ENCODE measurements at regions not wholly inside any gene's neighbourhood (a gene's known extent, or its start where the extent isn't known, plus 50 kb on each side); places are given as distances from the start of the nearest gene placed in this dataset.

DNA sequence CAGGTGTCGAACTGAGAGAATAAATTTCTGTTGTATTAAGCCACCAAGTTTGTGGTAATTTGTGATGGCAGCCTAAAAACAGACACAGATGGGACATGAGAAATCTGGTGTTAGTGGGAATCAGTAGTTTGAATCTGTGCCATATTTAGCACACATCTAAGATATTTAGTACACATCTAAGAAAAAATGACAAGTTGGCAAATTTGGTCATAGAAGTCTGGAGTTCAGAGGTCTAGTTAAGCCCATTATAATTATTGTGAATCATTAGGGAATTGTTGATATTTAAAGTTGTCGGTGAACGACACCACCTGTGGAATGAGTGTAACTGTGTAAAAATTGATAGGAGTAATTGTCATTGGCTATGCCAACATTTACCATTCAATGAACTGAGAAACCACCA, 1138.8 kb upstream of the TMEFF2 start:
- no peaks in the 10 kb centered on the region for H3K9me3 ChIP-seq (ENCODE audit: insufficient read depth, low read depth, low read length)
- H2AFZ ChIP-seq (ENCODE audit: low read length) = no peak overlapping the region
- no peaks in the 10 kb centered on the region for H3F3A ChIP-seq (ENCODE audit: low read depth)
- H3K9ac ChIP-seq (ENCODE audit: low read depth, low read length, poor library complexity, severe bottlenecking) = no peak overlapping the region
- no peak overlapping the region for H3K4me3 ChIP-seq (ENCODE audit: low read length, poor library complexity, severe bottlenecking)
- no peaks in the 10 kb centered on the region for H3K36me3 ChIP-seq (ENCODE audit: insufficient read depth, low read length)
- H3K4me2 ChIP-seq (ENCODE audit: low read depth, low read length, poor library complexity, severe bottlenecking) = no peak overlapping the region
- H3K79me2 ChIP-seq (ENCODE audit: insufficient read depth, low read length) = no peaks in the 10 kb centered on the region
- no peaks in the 10 kb centered on the region for H3K27me3 ChIP-seq (ENCODE audit: insufficient read depth, low read length, poor library complexity, severe bottlenecking)
- no peaks in the 10 kb centered on the region for H3K9me2 ChIP-seq (replicated peaks; ENCODE audit: low read depth, low read length)
- no peaks in the 10 kb centered on the region for H4K20me1 ChIP-seq (ENCODE audit: insufficient read depth, low read length, poor library complexity, severe bottlenecking)
- H3K4me1 ChIP-seq (ENCODE audit: insufficient read depth, low read length, poor library complexity, severe bottlenecking) = no peaks in the 10 kb centered on the region
- TF ChIP-seq, protein P1, sequence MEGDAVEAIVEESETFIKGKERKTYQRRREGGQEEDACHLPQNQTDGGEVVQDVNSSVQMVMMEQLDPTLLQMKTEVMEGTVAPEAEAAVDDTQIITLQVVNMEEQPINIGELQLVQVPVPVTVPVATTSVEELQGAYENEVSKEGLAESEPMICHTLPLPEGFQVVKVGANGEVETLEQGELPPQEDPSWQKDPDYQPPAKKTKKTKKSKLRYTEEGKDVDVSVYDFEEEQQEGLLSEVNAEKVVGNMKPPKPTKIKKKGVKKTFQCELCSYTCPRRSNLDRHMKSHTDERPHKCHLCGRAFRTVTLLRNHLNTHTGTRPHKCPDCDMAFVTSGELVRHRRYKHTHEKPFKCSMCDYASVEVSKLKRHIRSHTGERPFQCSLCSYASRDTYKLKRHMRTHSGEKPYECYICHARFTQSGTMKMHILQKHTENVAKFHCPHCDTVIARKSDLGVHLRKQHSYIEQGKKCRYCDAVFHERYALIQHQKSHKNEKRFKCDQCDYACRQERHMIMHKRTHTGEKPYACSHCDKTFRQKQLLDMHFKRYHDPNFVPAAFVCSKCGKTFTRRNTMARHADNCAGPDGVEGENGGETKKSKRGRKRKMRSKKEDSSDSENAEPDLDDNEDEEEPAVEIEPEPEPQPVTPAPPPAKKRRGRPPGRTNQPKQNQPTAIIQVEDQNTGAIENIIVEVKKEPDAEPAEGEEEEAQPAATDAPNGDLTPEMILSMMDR (conservative IDR thresholded peaks at IDR 0.05; ENCODE audit: low read length) = no peak
- no peak for TF ChIP-seq EZH2phosphoT487 (IDR thresholded peaks at IDR 0.05; ENCODE audit: borderline replicate concordance)

DNA sequence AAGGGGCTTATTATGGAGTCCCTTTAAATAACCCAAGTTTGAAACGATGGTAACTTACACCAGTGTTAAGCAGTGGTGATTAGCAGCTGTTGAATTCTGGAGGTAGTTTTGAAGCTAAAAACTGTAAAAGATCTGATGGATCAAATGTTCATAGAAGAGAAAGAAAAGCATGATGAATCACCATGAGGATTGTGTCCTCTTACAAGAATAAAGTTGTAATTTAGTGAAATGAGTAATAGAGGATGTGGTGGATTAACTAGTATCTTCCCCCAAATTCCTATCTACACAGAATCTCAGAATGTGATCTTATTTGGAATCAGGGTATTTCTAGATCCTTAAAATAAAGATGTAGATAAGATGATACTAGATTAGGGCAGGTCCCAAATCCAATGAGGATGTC, 1138.2 kb upstream of the TMEFF2 start:
- Histone ChIP-seq H2AFZ (ENCODE audit: low read length) (no peak overlapping the region), H3K4me1 (ENCODE audit: insufficient read depth, low read length, poor library complexity, severe bottlenecking) (no peaks in the 10 kb centered on the region), H3K79me2 (ENCODE audit: insufficient read depth, low read length) (no peaks in the 10 kb centered on the region), H3K9me2 (replicated peaks; ENCODE audit: low read depth, low read length) (no peaks in the 10 kb centered on the region), H3F3A (ENCODE audit: low read depth) (no peaks in the 10 kb centered on the region), H3K27me3 (ENCODE audit: insufficient read depth, low read length, poor library complexity, severe bottlenecking) (no peaks in the 10 kb centered on the region), H3K9me3 (ENCODE audit: insufficient read depth, low read depth, low read length) (no peaks in the 10 kb centered on the region), H3K9ac (ENCODE audit: low read depth, low read length, poor library complexity, severe bottlenecking) (no peak overlapping the region), H4K20me1 (ENCODE audit: insufficient read depth, low read length, poor library complexity, severe bottlenecking) (no peaks in the 10 kb centered on the region), H3K4me3 (ENCODE audit: low read length, poor library complexity, severe bottlenecking) (no peak overlapping the region), H3K4me2 (ENCODE audit: low read depth, low read length, poor library complexity, severe bottlenecking) (no peak overlapping the region), H3K36me3 (ENCODE audit: insufficient read depth, low read length) (no peaks in the 10 kb centered on the region)
- TF ChIP-seq, protein P1 (conservative IDR thresholded peaks at IDR 0.05; ENCODE audit: low read length) = no peak
- no peak for TF ChIP-seq EZH2phosphoT487 (IDR thresholded peaks at IDR 0.05; ENCODE audit: borderline replicate concordance)

DNA sequence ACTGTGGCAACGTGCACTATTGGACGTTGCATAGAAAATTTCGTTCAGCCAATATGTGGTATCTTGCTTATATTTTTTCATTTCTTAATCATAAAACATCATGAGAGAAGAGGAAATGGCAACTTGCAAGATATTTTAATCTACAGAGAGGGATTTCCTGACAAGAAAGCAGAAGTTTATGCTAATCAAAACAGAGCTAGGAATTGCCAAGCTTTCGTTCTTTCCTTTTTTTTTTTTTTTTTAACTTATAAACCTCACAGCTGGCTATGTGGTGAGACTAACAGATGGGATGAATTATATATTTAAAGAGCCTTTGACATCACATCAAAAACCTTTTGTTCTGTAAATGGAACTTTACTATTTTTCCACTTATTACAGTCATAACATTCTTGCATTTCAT, 1136.9 kb upstream of the TMEFF2 start:
- Histone ChIP-seq H3K9me3 (ENCODE audit: insufficient read depth, low read depth, low read length) (no peaks in the 10 kb centered on the region), H4K20me1 (ENCODE audit: insufficient read depth, low read length, poor library complexity, severe bottlenecking) (no peaks in the 10 kb centered on the region), H3K36me3 (ENCODE audit: insufficient read depth, low read length) (no peaks in the 10 kb centered on the region), H3K4me1 (ENCODE audit: insufficient read depth, low read length, poor library complexity, severe bottlenecking) (no peaks in the 10 kb centered on the region), H3K79me2 (ENCODE audit: insufficient read depth, low read length) (no peaks in the 10 kb centered on the region), H3K4me3 (ENCODE audit: low read length, poor library complexity, severe bottlenecking) (no peak overlapping the region), H3K4me2 (ENCODE audit: low read depth, low read length, poor library complexity, severe bottlenecking) (peak overlapping the region; percentile 17), H3K9me2 (replicated peaks; ENCODE audit: low read depth, low read length) (no peaks in the 10 kb centered on the region), H3K27me3 (ENCODE audit: insufficient read depth, low read length, poor library complexity, severe bottlenecking) (no peaks in the 10 kb centered on the region), H3F3A (ENCODE audit: low read depth) (no peaks in the 10 kb centered on the region), H3K9ac (ENCODE audit: low read depth, low read length, poor library complexity, severe bottlenecking) (no peak overlapping the region), H2AFZ (ENCODE audit: low read length) (no peak overlapping the region)
- TF ChIP-seq, protein P1 (conservative IDR thresholded peaks at IDR 0.05; ENCODE audit: low read length) = no peak
